ENCODE measurements at regions not wholly inside any gene's neighbourhood (a gene's known extent, or its start where the extent isn't known, plus 50 kb on each side); places are given as distances from the start of the nearest gene placed in this dataset.

DNA sequence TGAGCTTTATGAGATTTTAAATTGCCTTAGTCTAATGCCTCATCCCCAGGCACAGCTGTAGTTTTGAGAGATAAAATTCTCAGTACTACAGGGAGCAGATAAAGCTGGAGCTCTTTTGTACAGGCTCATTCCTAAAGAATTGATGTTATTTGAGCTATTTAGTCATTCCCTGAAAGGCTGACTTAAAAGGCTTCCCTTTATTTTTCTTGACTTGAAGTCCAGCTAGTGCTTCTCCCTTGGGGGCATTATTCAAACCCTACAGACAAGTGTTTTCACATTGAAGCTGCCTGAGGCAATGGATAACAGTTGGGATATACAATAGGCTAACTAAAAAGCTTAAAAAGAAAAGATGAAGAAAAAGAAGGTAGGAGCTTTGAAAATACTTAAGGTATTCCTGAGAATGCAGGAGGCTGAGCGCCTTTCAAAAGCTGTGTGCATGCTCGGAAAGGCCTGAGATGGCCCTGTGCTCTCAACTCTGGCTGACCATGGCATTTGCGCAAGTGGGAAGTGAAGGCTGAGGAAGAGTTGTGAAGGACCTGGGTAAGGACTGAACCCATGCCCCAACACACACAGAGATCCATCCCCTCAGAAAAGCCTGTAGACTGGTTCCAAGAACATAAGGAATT, 315.1 kb downstream of the SMOC2 start:
- no peak for DNase-seq
- Histone ChIP-seq H3K9ac (ENCODE audit: low read depth, low read length) (no peak overlapping the region), H2AFZ (ENCODE audit: low read depth, low read length) (no peak overlapping the region), H3K4me3 (ENCODE audit: low read depth in 1 of 2, low read length in 2 of 2) (no peak overlapping the region), H3K4me1 (ENCODE audit: insufficient read depth, low read length) (no peaks in the 10 kb centered on the region), H3K4me2 (ENCODE audit: insufficient read depth, low read length) (no peak overlapping the region), H3K27me3 (ENCODE audit: insufficient read depth, low read length, poor library complexity) (no peaks in the 10 kb centered on the region), H3K79me2 (ENCODE audit: insufficient read depth, low read length) (no peaks in the 10 kb centered on the region), H4K20me1 (ENCODE audit: insufficient read depth, low read length) (no peaks in the 10 kb centered on the region), H3K36me3 (ENCODE audit: insufficient read depth, low read length) (no peaks in the 10 kb centered on the region), H3K27ac (ENCODE audit: low read length) (no peak overlapping the region), H3K9me3 (ENCODE audit: insufficient read depth, low read length, severe bottlenecking) (no peaks in the 10 kb centered on the region)
- ATAC-seq (ENCODE audit: insufficient read depth, low read depth) = no peak
- TF ChIP-seq EZH2 (IDR thresholded peaks at IDR 0.05; ENCODE audit: borderline replicate concordance, low read depth, low read length, severe bottlenecking) = no peak
- TF ChIP-seq, protein P1, sequence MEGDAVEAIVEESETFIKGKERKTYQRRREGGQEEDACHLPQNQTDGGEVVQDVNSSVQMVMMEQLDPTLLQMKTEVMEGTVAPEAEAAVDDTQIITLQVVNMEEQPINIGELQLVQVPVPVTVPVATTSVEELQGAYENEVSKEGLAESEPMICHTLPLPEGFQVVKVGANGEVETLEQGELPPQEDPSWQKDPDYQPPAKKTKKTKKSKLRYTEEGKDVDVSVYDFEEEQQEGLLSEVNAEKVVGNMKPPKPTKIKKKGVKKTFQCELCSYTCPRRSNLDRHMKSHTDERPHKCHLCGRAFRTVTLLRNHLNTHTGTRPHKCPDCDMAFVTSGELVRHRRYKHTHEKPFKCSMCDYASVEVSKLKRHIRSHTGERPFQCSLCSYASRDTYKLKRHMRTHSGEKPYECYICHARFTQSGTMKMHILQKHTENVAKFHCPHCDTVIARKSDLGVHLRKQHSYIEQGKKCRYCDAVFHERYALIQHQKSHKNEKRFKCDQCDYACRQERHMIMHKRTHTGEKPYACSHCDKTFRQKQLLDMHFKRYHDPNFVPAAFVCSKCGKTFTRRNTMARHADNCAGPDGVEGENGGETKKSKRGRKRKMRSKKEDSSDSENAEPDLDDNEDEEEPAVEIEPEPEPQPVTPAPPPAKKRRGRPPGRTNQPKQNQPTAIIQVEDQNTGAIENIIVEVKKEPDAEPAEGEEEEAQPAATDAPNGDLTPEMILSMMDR (IDR thresholded peaks at IDR 0.05; ENCODE audit: borderline replicate concordance, extremely low read depth, low read length, poor library complexity, severe bottlenecking) = no peak

GRCh38 chr6:168746643-168747042, 305.7 kb downstream of the SMOC2 start:
- Histone ChIP-seq H4K20me1 (ENCODE audit: insufficient read depth, low read length) (no peaks in the 10 kb centered on the region), H3K36me3 (ENCODE audit: insufficient read depth, low read length) (no peaks in the 10 kb centered on the region), H3K27ac (ENCODE audit: low read length) (no peak overlapping the region), H3K4me2 (ENCODE audit: insufficient read depth, low read length) (no peak overlapping the region), H2AFZ (ENCODE audit: low read depth, low read length) (no peak overlapping the region), H3K27me3 (ENCODE audit: insufficient read depth, low read length, poor library complexity) (no peaks in the 10 kb centered on the region), H3K4me3 (ENCODE audit: low read depth in 1 of 2, low read length in 2 of 2) (no peak overlapping the region), H3K4me1 (ENCODE audit: insufficient read depth, low read length) (no peaks in the 10 kb centered on the region), H3K9me3 (ENCODE audit: insufficient read depth, low read length, severe bottlenecking) (no peaks in the 10 kb centered on the region), H3K79me2 (ENCODE audit: insufficient read depth, low read length) (no peaks in the 10 kb centered on the region), H3K9ac (ENCODE audit: low read depth, low read length) (no peak overlapping the region)
- ATAC-seq (ENCODE audit: insufficient read depth, low read depth) = no peak
- TF ChIP-seq, protein P1 (IDR thresholded peaks at IDR 0.05; ENCODE audit: borderline replicate concordance, extremely low read depth, low read length, poor library complexity, severe bottlenecking) = no peak
- TF ChIP-seq EZH2 (IDR thresholded peaks at IDR 0.05; ENCODE audit: borderline replicate concordance, low read depth, low read length, severe bottlenecking) = no peak
- no peak for DNase-seq

GRCh38 chr6:168746013-168746412, 305.0 kb downstream of the SMOC2 start:
- no peaks in the 10 kb centered on the region for H3K9me3 ChIP-seq (ENCODE audit: insufficient read depth, low read length, severe bottlenecking)
- no peak overlapping the region for H3K4me3 ChIP-seq (ENCODE audit: low read depth in 1 of 2, low read length in 2 of 2)
- H3K4me1 ChIP-seq (ENCODE audit: insufficient read depth, low read length) = no peaks in the 10 kb centered on the region
- H2AFZ ChIP-seq (ENCODE audit: low read depth, low read length) = no peak overlapping the region
- no peaks in the 10 kb centered on the region for H3K36me3 ChIP-seq (ENCODE audit: insufficient read depth, low read length)
- no peak overlapping the region for H3K27ac ChIP-seq (ENCODE audit: low read length)
- ATAC-seq (ENCODE audit: insufficient read depth, low read depth) (no peak), DNase-seq (no peak)
- no peaks in the 10 kb centered on the region for H4K20me1 ChIP-seq (ENCODE audit: insufficient read depth, low read length)
- H3K9ac ChIP-seq (ENCODE audit: low read depth, low read length) = no peak overlapping the region
- TF ChIP-seq, protein P1 (IDR thresholded peaks at IDR 0.05; ENCODE audit: borderline replicate concordance, extremely low read depth, low read length, poor library complexity, severe bottlenecking) = no peak
- TF ChIP-seq EZH2 (IDR thresholded peaks at IDR 0.05; ENCODE audit: borderline replicate concordance, low read depth, low read length, severe bottlenecking) = no peak
- no peaks in the 10 kb centered on the region for H3K79me2 ChIP-seq (ENCODE audit: insufficient read depth, low read length)
- no peaks in the 10 kb centered on the region for H3K27me3 ChIP-seq (ENCODE audit: insufficient read depth, low read length, poor library complexity)
- no peak overlapping the region for H3K4me2 ChIP-seq (ENCODE audit: insufficient read depth, low read length)
